ENCODE measurements at regions not wholly inside any gene's neighbourhood (a gene's known extent, or its start where the extent isn't known, plus 50 kb on each side); places are given as distances from the start of the nearest gene placed in this dataset.

GRCh38 chr16:73521499-73521898 is 473.6 kb upstream of the ZFHX3 start:
- no peak for TF ChIP-seq CTCF (IDR thresholded peaks at IDR 0.05)
- Histone ChIP-seq H3K36me3 (ENCODE audit: control insufficient read depth, insufficient read depth, low read length) (no peaks in the 10 kb centered on the region), H3K79me2 (no peaks in the 10 kb centered on the region), H2AFZ (no peak overlapping the region), H3K9ac (no peak overlapping the region), H3K4me3 (ENCODE audit: low read depth, low read length) (no peak overlapping the region), H3K4me1 (no peaks in the 10 kb centered on the region), H3K4me2 (ENCODE audit: low read length) (no peak overlapping the region), H3K9me3 (ENCODE audit: control insufficient read depth, low read length) (no peaks in the 10 kb centered on the region), H3K27ac (no peak overlapping the region), H3K27me3 (ENCODE audit: control insufficient read depth, insufficient read depth, low read length) (no peaks in the 10 kb centered on the region)

- TF ChIP-seq CTCF (IDR thresholded peaks at IDR 0.05), result no peak
- Histone ChIP-seq H2AFZ (no peak overlapping the region), H3K9ac (no peak overlapping the region), H3K9me3 (ENCODE audit: control insufficient read depth, low read length) (no peaks in the 10 kb centered on the region), H3K4me1 (no peaks in the 10 kb centered on the region), H3K27ac (no peak overlapping the region), H3K36me3 (ENCODE audit: control insufficient read depth, insufficient read depth, low read length) (no peaks in the 10 kb centered on the region), H3K4me2 (ENCODE audit: low read length) (no peak overlapping the region), H3K4me3 (ENCODE audit: low read depth, low read length) (no peak overlapping the region), H3K27me3 (ENCODE audit: control insufficient read depth, insufficient read depth, low read length) (no peaks in the 10 kb centered on the region), H3K79me2 (no peaks in the 10 kb centered on the region)
Observed at GRCh38 chr16:73515616-73516015, 467.7 kb upstream of the ZFHX3 start.

GRCh38 chr16:73510852-73511251 is 462.9 kb upstream of the ZFHX3 start:
- TF ChIP-seq CTCF (IDR thresholded peaks at IDR 0.05), result no peak
- Histone ChIP-seq H3K4me2 (ENCODE audit: low read length) (no peak overlapping the region), H3K9me3 (ENCODE audit: control insufficient read depth, low read length) (no peaks in the 10 kb centered on the region), H3K4me3 (ENCODE audit: low read depth, low read length) (no peak overlapping the region), H3K79me2 (no peaks in the 10 kb centered on the region), H3K27me3 (ENCODE audit: control insufficient read depth, insufficient read depth, low read length) (no peaks in the 10 kb centered on the region), H2AFZ (no peak overlapping the region), H3K4me1 (no peaks in the 10 kb centered on the region), H3K36me3 (ENCODE audit: control insufficient read depth, insufficient read depth, low read length) (no peaks in the 10 kb centered on the region), H3K9ac (no peak overlapping the region), H3K27ac (no peak overlapping the region)

- Histone ChIP-seq H3K36me3 (ENCODE audit: control insufficient read depth, insufficient read depth, low read length) (no peaks in the 10 kb centered on the region), H3K27me3 (ENCODE audit: control insufficient read depth, insufficient read depth, low read length) (no peaks in the 10 kb centered on the region), H3K4me1 (no peaks in the 10 kb centered on the region), H3K4me3 (ENCODE audit: low read depth, low read length) (no peak overlapping the region), H3K4me2 (ENCODE audit: low read length) (no peak overlapping the region), H3K27ac (no peak overlapping the region), H3K9ac (no peak overlapping the region), H3K9me3 (ENCODE audit: control insufficient read depth, low read length) (no peaks in the 10 kb centered on the region), H2AFZ (no peak overlapping the region), H3K79me2 (no peaks in the 10 kb centered on the region)
- TF ChIP-seq CTCF (IDR thresholded peaks at IDR 0.05), result no peak
Observed at GRCh38 chr16:73506568-73507056, 458.7 kb upstream of the ZFHX3 start.

- Histone ChIP-seq H3K9me3 (ENCODE audit: control insufficient read depth, low read length) (no peaks in the 10 kb centered on the region), H3K4me1 (no peaks in the 10 kb centered on the region), H3K27me3 (ENCODE audit: control insufficient read depth, insufficient read depth, low read length) (no peaks in the 10 kb centered on the region), H3K79me2 (no peaks in the 10 kb centered on the region), H3K36me3 (ENCODE audit: control insufficient read depth, insufficient read depth, low read length) (no peaks in the 10 kb centered on the region), H3K9ac (no peak overlapping the region), H3K4me3 (ENCODE audit: low read depth, low read length) (no peak overlapping the region), H2AFZ (no peak overlapping the region), H3K27ac (no peak overlapping the region), H3K4me2 (ENCODE audit: low read length) (no peak overlapping the region)
- TF ChIP-seq CTCF (IDR thresholded peaks at IDR 0.05), result no peak
Observed at GRCh38 chr16:73505577-73505976, 457.6 kb upstream of the ZFHX3 start.
